ENCODE measurements at regions not wholly inside any gene's neighbourhood (a gene's known extent, or its start where the extent isn't known, plus 50 kb on each side); places are given as distances from the start of the nearest gene placed in this dataset.

DNA sequence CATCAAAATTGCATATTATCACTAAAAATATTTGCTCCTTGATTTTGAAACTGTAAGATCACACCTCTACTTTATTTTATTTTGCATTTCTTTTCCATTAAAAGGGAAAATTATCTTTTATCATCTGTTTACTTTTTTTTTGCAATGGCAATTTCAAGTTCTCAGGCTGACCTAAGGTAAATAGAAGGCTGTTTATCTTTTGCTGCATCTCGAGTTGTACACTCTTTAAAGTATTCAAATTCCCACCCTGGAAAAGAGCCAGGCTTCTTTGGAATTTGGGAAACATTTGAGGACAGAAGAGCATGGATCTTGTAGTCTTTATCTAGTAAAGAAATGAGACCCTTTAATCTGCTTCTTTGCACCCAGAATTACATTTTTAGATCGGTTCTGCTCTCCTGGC lies 645.7 kb downstream of the SLC4A3 start:
- H3K4me1 ChIP-seq (replicated peaks): peaks cover 12% of the 10 kb centered on the region
- DNase-seq (ENCODE audit: low read depth in 1 of 2, low spot score in 2 of 2): peak in 1 of 2 experiments; percentile 5
- no peak overlapping the region for H3K27ac ChIP-seq
- no peaks in the 10 kb centered on the region for H3K9me3 ChIP-seq (replicated peaks)
- H3K36me3 ChIP-seq: no peaks in the 10 kb centered on the region
- no peaks in the 10 kb centered on the region for H3K27me3 ChIP-seq (replicated peaks)
- no peak overlapping the region for H3K4me3 ChIP-seq

DNA sequence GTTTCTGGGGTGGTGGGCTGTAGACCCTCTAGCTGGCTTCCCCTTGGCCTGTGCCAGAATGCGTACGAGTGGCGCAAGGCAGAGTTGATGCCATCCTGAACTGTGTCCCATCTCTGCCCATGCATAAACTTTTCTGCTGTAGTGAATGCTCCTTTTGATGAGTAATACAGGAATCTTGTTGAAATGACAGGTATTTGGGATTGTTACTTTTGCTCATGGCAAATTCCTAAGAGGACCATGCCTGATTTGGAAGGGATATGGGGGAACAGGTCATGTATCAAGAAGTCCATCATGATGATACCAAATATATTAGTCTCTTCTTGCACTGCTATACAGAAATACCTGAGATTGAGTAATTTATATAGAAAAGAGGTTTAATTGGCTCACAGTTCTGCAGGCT lies 648.0 kb downstream of the SLC4A3 start:
- Histone ChIP-seq H3K27me3 (replicated peaks) (no peaks in the 10 kb centered on the region), H3K9me3 (replicated peaks) (no peaks in the 10 kb centered on the region), H3K36me3 (no peaks in the 10 kb centered on the region), H3K4me1 (replicated peaks) (peaks cover 26% of the 10 kb centered on the region), H3K4me3 (no peak overlapping the region), H3K27ac (no peak overlapping the region)
- DNase-seq (ENCODE audit: low read depth in 1 of 2, low spot score in 2 of 2): no peak

DNA sequence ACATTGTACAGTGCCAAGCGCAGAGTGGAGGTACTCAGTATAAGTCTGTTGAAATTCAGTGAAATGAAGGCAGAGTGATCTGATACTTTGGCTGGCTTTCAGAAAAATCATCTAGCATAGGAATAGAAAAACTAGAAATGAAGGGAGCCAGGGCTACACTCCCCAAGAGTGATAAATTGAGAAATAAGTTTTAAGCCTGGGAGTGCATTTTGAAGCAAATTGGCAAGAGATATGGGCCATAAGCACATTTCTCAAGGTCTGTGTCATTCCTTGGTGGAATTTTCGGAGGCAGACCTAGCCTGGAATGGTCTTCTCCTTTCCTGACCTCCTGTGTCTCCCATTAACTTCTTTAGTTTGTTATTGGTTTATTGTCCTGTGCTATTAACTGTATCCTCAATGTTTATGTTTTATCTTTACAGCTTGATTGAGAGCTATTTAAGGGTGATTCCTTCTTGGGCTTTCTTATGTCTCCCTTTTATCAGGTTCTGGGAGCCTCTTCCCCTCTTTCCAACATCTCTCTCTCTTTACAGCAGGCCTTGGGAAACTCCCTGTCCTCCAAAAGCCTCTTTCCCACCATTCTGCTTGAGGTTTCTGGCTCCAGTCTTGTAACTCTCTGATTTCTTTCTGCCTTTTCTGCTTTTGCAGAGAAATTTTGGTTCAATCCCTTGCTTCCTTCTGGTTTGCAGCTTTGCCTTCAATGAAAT lies 649.5 kb downstream of the SLC4A3 start:
- peaks cover 26% of the 10 kb centered on the region for H3K4me1 ChIP-seq (replicated peaks)

DNA sequence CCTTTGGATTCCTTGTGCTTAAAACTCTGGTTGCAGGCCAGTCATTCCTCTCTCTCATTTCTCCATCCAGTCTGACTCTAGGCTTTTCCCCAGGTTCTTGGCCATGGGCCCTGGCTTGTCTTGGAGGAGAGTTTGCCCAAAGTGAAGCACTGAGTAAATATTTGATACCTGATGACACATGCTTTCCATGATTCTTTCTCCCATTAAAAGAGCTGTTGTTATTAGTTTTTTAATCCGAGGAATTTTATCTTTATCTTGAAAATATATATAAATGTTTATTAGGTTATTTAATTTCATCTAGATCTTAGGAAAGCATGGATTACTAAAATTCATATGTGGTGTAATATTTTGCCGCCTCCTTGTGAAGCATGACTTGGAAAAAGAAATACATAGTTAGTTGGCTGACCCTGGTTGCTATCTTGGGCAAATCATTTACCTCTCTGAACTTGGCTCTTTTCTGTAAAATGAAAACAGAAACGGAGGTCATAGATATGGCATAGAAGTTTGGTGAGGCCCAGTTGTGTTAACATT lies 650.1 kb downstream of the SLC4A3 start:
- H3K27me3 ChIP-seq (replicated peaks): no peaks in the 10 kb centered on the region
- peak in 1 of 2 experiments; percentile 3 for DNase-seq (ENCODE audit: low read depth in 1 of 2, low spot score in 2 of 2)
- H3K4me1 ChIP-seq (replicated peaks): peaks cover 26% of the 10 kb centered on the region
- no peaks in the 10 kb centered on the region for H3K9me3 ChIP-seq (replicated peaks)
- H3K27ac ChIP-seq: no peak overlapping the region
- no peaks in the 10 kb centered on the region for H3K36me3 ChIP-seq
- no peak overlapping the region for H3K4me3 ChIP-seq

More for the DNA sequence above, 649.5 kb downstream of the SLC4A3 start:
- Histone ChIP-seq H3K27me3 (replicated peaks) (no peaks in the 10 kb centered on the region), H3K36me3 (no peaks in the 10 kb centered on the region), H3K27ac (no peak overlapping the region), H3K4me3 (no peak overlapping the region), H3K9me3 (replicated peaks) (no peaks in the 10 kb centered on the region)
- DNase-seq (ENCODE audit: low read depth in 1 of 2, low spot score in 2 of 2): no peak

DNA sequence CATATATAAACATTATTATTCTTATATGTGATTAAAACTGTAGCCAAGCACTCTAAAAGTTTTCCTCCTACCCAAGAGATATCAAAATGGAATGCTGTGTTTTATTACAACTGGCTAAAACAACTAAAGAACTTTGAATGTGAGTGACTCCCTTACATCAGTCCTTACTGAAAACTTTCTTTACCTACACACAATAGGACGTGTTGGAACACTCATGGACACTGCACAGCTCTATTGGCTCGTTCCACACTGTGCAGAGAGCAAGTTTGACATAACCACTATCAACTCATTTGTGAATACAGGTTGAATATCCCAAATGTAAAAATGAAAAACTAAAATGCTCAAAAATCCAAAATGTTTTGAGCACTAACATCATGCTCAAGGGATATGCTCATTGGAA lies 650.6 kb downstream of the SLC4A3 start:
- no peaks in the 10 kb centered on the region for H3K36me3 ChIP-seq
- H3K27me3 ChIP-seq (replicated peaks): no peaks in the 10 kb centered on the region
- H3K4me3 ChIP-seq: no peak overlapping the region
- no peak for DNase-seq (ENCODE audit: low read depth in 1 of 2, low spot score in 2 of 2)
- peaks cover 26% of the 10 kb centered on the region for H3K4me1 ChIP-seq (replicated peaks)
- no peaks in the 10 kb centered on the region for H3K9me3 ChIP-seq (replicated peaks)
- H3K27ac ChIP-seq: no peak overlapping the region

DNA sequence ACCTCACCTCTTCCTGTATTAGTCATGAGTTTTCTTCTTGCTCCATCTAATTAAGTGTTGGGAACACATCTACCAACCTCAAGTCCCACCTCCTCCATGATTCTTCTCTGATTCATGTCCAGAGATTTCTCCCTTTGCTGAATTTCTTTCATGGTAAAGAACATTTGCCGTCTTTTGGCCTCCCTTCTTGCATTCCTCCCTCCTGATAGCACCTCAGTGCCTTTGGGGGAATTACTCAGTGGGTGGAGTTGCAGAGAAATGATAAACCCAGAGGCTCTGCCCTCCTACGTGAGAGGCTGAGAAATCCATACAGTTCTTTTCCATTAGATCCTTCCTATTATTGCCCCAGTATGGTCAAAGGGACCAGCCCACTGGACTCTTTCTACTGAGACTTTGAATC lies 651.9 kb downstream of the SLC4A3 start:
- Histone ChIP-seq H3K36me3 (no peaks in the 10 kb centered on the region), H3K4me3 (no peak overlapping the region), H3K9me3 (replicated peaks) (no peaks in the 10 kb centered on the region), H3K27me3 (replicated peaks) (no peaks in the 10 kb centered on the region), H3K4me1 (replicated peaks) (peaks cover 26% of the 10 kb centered on the region), H3K27ac (peak overlapping the region; percentile 6; the same call in 1 of the 2 replicates)
- DNase-seq (ENCODE audit: low read depth in 1 of 2, low spot score in 2 of 2): peak in 1 of 2 experiments; percentile 28

DNA sequence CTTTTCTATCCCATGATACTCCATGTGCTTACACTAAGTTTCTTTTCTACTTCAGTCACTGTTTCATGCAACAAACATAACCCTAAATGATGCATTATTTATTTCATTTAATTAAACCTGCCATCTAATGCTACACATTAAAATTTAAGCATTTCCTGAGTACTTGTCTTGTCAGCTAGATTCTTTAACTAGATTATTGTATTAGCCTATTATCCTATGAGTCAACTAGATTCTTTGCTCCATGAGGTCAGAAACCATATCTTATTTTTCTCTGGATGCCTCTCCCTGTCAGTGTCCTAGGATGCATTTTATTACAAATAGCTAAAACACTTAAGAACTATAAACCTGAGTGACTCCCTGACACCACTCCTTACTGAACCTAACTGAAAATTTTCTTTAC lies 652.4 kb downstream of the SLC4A3 start:
- no peak overlapping the region for H3K4me3 ChIP-seq
- H3K27ac ChIP-seq: peak overlapping the region; percentile 6; the same call in 1 of the 2 replicates
- H3K9me3 ChIP-seq (replicated peaks): no peaks in the 10 kb centered on the region
- H3K36me3 ChIP-seq: no peaks in the 10 kb centered on the region
- no peaks in the 10 kb centered on the region for H3K27me3 ChIP-seq (replicated peaks)
- peak in 1 of 2 experiments; percentile 4 for DNase-seq (ENCODE audit: low read depth in 1 of 2, low spot score in 2 of 2)
- H3K4me1 ChIP-seq (replicated peaks): peaks cover 26% of the 10 kb centered on the region

DNA sequence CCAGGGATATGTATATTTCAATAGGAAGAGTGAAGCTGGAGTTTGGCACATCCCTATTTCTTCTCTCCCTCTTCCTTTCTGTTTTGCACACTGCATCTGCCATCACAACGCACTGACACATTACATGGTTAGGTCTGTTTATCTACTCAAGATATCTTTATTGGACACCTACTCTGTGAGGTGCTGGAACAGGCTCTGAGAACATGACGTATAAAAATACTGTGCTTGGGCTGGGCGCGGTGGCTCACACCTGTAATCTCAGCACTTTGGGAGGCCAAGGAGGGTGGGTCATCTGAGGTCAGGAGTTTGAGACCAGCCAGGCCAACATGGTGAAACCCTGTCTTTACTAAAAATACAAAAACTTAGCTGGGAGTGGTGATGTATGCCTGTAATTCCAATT lies 653.3 kb downstream of the SLC4A3 start:
- no peaks in the 10 kb centered on the region for H3K9me3 ChIP-seq (replicated peaks)
- H3K4me3 ChIP-seq: no peak overlapping the region
- no peaks in the 10 kb centered on the region for H3K36me3 ChIP-seq
- H3K4me1 ChIP-seq (replicated peaks): peaks cover 26% of the 10 kb centered on the region
- no peaks in the 10 kb centered on the region for H3K27me3 ChIP-seq (replicated peaks)
- no peak for DNase-seq (ENCODE audit: low read depth in 1 of 2, low spot score in 2 of 2)
- H3K27ac ChIP-seq: no peak overlapping the region

DNA sequence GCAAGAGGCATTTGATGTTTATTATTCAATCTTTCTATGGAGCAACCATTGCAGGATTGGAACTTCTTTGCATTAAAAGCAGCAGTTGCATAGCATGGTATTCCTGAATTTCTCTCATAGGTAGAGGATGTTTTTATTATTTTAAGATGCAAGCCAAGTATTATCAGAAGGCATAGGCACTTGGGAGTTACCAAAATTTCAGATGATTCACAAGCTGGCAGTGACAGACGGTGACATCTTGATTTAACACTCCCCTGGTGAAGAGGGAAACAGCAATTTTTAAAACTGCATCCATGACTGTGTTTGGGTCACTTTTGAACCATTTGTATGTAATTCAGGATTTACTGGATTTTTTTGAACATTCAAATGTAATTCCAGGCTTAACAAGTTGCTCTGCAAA lies 654.3 kb downstream of the SLC4A3 start:
- H3K9me3 ChIP-seq (replicated peaks): no peaks in the 10 kb centered on the region
- no peak overlapping the region for H3K4me3 ChIP-seq
- no peaks in the 10 kb centered on the region for H3K36me3 ChIP-seq
- H3K4me1 ChIP-seq (replicated peaks): peaks cover 25% of the 10 kb centered on the region
- no peaks in the 10 kb centered on the region for H3K27me3 ChIP-seq (replicated peaks)
- H3K27ac ChIP-seq: no peak overlapping the region
- no peak for DNase-seq (ENCODE audit: low read depth in 1 of 2, low spot score in 2 of 2)

DNA sequence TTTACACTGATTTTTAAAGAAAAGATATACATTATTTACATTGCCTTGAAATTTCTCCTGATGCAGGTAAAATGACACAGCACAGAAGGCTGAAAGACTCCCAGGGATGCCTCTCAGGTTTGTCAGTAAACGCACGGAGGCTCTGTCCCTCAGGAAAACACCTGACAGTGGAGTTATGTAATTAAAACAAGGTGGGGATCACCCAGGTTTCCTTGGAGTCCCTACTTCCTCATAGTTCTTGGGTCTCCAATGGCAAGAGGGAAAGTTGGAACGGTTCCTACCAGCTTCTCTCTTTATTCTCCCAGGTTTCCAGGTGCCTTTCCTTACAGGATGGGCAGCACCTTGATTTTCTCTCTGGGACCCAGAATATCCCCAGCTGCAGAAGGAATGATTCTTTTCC lies 654.8 kb downstream of the SLC4A3 start:
- DNase-seq (ENCODE audit: low read depth in 1 of 2, low spot score in 2 of 2): no peak
- Histone ChIP-seq H3K36me3 (no peaks in the 10 kb centered on the region), H3K27me3 (replicated peaks) (no peaks in the 10 kb centered on the region), H3K27ac (no peak overlapping the region), H3K9me3 (replicated peaks) (no peaks in the 10 kb centered on the region), H3K4me1 (replicated peaks) (peaks cover 20% of the 10 kb centered on the region), H3K4me3 (no peak overlapping the region)

DNA sequence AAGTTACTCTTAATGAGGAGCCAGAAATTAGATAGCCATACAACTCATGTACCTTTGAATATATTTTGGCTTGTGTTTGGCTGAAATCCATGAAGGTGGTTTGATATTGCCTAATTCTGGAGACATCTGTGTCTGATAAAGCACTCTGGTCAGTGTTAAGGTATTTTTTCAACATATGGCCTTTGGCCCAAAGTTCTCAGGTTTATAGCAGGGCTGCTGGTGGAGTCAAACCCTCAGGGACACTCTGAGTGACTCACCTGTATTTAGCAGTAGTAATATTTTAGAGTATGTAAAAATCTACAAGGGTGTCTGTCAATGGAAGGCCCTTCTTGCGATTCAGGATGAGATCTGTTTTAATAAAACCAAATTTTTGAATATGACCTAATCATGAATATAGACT lies 666.5 kb downstream of the SLC4A3 start:
- no peak for DNase-seq (ENCODE audit: low read depth in 1 of 2, low spot score in 2 of 2)
- Histone ChIP-seq H3K27me3 (replicated peaks) (no peaks in the 10 kb centered on the region), H3K4me1 (replicated peaks) (no peaks in the 10 kb centered on the region), H3K4me3 (no peak overlapping the region), H3K9me3 (replicated peaks) (no peaks in the 10 kb centered on the region), H3K27ac (no peak overlapping the region), H3K36me3 (no peaks in the 10 kb centered on the region)

DNA sequence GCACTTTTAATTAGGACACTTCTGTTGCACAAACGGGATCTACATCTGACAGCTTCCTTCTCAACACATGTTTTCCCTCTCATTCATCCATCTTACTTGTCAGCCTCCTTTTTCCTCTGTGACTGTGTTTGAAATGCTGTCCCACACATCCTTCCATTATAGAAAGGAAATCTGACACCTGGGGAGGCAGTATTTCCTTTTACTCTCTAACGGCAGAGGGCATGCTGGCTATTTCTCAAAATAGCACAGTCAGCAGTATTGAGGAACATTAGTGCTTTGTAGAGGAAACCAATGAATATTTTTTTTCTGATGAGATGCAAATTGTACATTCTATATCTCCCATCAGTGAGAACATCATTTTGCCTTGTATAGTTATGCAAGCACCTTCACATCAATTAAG lies 668.7 kb downstream of the SLC4A3 start:
- Histone ChIP-seq H3K27ac (no peak overlapping the region), H3K9me3 (replicated peaks) (no peaks in the 10 kb centered on the region), H3K36me3 (no peaks in the 10 kb centered on the region), H3K4me1 (replicated peaks) (no peaks in the 10 kb centered on the region), H3K27me3 (replicated peaks) (no peaks in the 10 kb centered on the region), H3K4me3 (no peak overlapping the region)
- DNase-seq (ENCODE audit: low read depth in 1 of 2, low spot score in 2 of 2): no peak

DNA sequence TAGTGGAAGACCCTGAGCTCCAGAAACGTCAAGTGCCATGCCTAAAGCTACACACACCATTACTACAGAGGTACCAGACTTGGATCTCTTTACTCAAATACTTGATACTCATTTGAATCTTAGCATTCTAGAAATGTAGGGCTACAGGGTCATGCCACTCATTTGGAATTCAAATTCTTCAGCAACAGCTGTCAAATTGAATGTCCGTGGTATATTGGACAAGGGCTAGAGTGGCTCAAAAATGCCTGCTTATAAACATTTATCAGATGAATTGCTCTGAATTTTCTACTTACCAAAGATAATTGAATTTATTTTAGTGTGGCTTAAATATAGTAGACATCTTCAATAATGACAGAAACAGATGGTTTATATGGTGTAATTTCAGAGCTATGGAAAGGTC lies 669.7 kb downstream of the SLC4A3 start:
- Histone ChIP-seq H3K9me3 (replicated peaks) (no peaks in the 10 kb centered on the region), H3K4me3 (no peak overlapping the region), H3K36me3 (no peaks in the 10 kb centered on the region), H3K27me3 (replicated peaks) (no peaks in the 10 kb centered on the region), H3K27ac (no peak overlapping the region), H3K4me1 (replicated peaks) (no peaks in the 10 kb centered on the region)
- no peak for DNase-seq (ENCODE audit: low read depth in 1 of 2, low spot score in 2 of 2)

DNA sequence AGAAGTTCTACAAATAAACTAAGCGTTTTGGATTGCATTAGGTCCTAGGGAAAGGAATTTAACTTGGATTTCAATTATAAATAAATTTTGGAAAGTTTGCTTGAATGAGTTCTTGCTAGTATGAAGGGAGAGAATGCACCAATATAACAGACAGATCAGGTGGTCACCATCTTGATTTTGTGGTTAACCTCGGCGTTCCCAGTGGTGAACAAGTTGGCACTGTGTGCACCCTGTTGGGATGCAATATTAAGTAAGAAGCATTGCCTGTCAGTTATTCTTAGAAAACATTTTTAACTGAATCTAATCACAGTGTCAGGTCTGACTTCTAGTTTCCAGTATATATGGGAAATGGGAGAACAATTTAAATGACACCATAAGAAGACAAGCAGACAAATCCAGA lies 673.4 kb downstream of the SLC4A3 start:
- no peaks in the 10 kb centered on the region for H3K9me3 ChIP-seq (replicated peaks)
- no peaks in the 10 kb centered on the region for H3K4me1 ChIP-seq (replicated peaks)
- no peaks in the 10 kb centered on the region for H3K36me3 ChIP-seq
- no peaks in the 10 kb centered on the region for H3K27me3 ChIP-seq (replicated peaks)
- DNase-seq (ENCODE audit: low read depth in 1 of 2, low spot score in 2 of 2): no peak
- H3K27ac ChIP-seq: no peak overlapping the region
- no peak overlapping the region for H3K4me3 ChIP-seq

DNA sequence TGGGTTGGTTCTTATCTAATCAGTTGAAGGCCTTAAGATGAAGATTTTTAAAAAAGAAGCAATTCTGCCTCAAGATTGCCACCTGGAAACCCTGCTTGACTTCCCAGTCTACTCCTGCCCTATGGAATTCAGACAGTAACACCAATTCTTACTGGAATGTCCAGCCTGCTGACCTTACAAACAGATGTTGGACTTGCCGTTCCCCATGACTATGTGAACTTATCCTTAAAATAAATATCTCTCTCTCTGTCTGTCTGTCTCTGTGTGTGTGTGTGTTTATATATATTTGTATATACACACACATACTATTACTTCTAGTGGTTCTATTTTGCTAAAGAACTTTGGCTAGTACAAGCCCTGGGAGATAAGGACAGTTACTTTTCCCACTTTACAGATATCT lies 675.3 kb downstream of the SLC4A3 start:
- no peaks in the 10 kb centered on the region for H3K9me3 ChIP-seq (replicated peaks)
- no peaks in the 10 kb centered on the region for H3K36me3 ChIP-seq
- no peak overlapping the region for H3K27ac ChIP-seq
- no peaks in the 10 kb centered on the region for H3K27me3 ChIP-seq (replicated peaks)
- no peaks in the 10 kb centered on the region for H3K4me1 ChIP-seq (replicated peaks)
- H3K4me3 ChIP-seq: no peak overlapping the region
- no peak for DNase-seq (ENCODE audit: low read depth in 1 of 2, low spot score in 2 of 2)
